K562 (cell line): ENCODE measurements at regions not wholly inside any gene's neighbourhood (a gene's known extent, or its start where the extent isn't known, plus 50 kb on each side); places are given as distances from the start of the nearest gene placed in this dataset.

Experiments used
- BHLHE40 ChIP-seq: IDR thresholded peaks from 2 replicates; pipeline ENCODE4 v1.6.1; 2011; ENCODE audit warnings: low read length, improper control_type of control experiment
- CREBBP ChIP-seq: IDR thresholded peaks from one replicate; pipeline ENCODE4 v1.6.1; 2012; ENCODE audit warnings: low read depth, mild to moderate bottlenecking, control low read depth, inconsistent platforms, low read length
- CTBP1 ChIP-seq: fragments of 450-650 bp; IDR thresholded peaks from 2 replicates; pipeline ENCODE4 v1.6.1; 2016; ENCODE audit warnings: borderline replicate concordance
- GTF2A2 ChIP-seq: IDR thresholded peaks from 2 replicates; pipeline ENCODE4 v1.6.1; 2016; ENCODE audit warnings: mild to moderate bottlenecking, missing genetic modification characterization, missing compliant biosample characterization
- HDGF ChIP-seq: fragments of 450-650 bp; IDR thresholded peaks from 2 replicates; pipeline ENCODE4 v1.6.1; 2016
- JUND ChIP-seq, 2 experiments: IDR thresholded peaks; 2 replicates in 1 of 2; 3 replicates in 1 of 2; pipeline ENCODE4 v1.6.1; 2011; ENCODE audit warnings: borderline replicate concordance in 2 of 2, low read depth in 2 of 2, low read length in 2 of 2, improper control_type of control experiment in 1 of 2, missing biosample characterization in 1 of 2, missing genetic modification characterization in 1 of 2, missing genetic modification reagents in 1 of 2
- MEF2D ChIP-seq: conservative IDR thresholded peaks from 2 replicates; pipeline ENCODE4 v1.6.1; 2016; ENCODE audit warnings: low read depth, missing genetic modification characterization, missing compliant biosample characterization
- MIER1 ChIP-seq: fragments of 450-650 bp; IDR thresholded peaks from 2 replicates; pipeline ENCODE4 v1.6.1; 2016; ENCODE audit warnings: antibody characterized with exemption, mild to moderate bottlenecking, low read depth
- NR2F6 ChIP-seq: fragments of 450-650 bp; formaldehyde crosslinking; IDR thresholded peaks from 2 replicates; pipeline ENCODE4 v1.4.0; 2020; ENCODE audit warnings: mild to moderate bottlenecking
- POLR2H ChIP-seq: IDR thresholded peaks from 2 replicates; pipeline ENCODE4 v1.6.1; 2016; ENCODE audit warnings: missing genetic modification characterization, low read depth, mild to moderate bottlenecking, control low read depth, missing compliant biosample characterization, moderate library complexity
- RBM25 ChIP-seq: fragments of 200-400 bp; formaldehyde crosslinking; IDR thresholded peaks from 2 replicates; pipeline ENCODE4 v1.6.1; 2018; ENCODE audit warnings: low read length, low read depth, moderate library complexity; ENCODE audit not compliant: severe bottlenecking
- SRSF9 ChIP-seq: fragments of 200-400 bp; formaldehyde crosslinking; IDR thresholded peaks from 2 replicates; pipeline ENCODE4 v1.6.1; 2017; ENCODE audit warnings: low read depth, low read length, borderline replicate concordance
- TCFL5 ChIP-seq: fragments of 250-450 bp; sonication (Bioruptor Pico); conservative IDR thresholded peaks from 2 replicates; pipeline ENCODE4 v1.6.1; 2021; ENCODE audit warnings: mild to moderate bottlenecking, moderate library complexity, matching md5 sums
- TEAD4 ChIP-seq, 2 experiments: sonication (generic) in 1 of 2; formaldehyde crosslinking in 1 of 2; IDR thresholded peaks; 2 replicates each; pipeline versions ENCODE4 v1.6.1 to v1.8.0; 2012 to 2022; ENCODE audit warnings: borderline replicate concordance in 1 of 2, inconsistent platforms in 1 of 2, low read length in 1 of 2, mild to moderate bottlenecking in 1 of 2, missing genetic modification reagents in 1 of 2
- U2AF2 ChIP-seq: fragments of 200-400 bp; formaldehyde crosslinking; optimal IDR thresholded peaks from 2 replicates; pipeline ENCODE3; 2017; ENCODE audit warnings: low read depth, mild to moderate bottlenecking, low read length
- ZNF224 ChIP-seq: sonication (generic); formaldehyde crosslinking; IDR thresholded peaks from 2 replicates; pipeline ENCODE4 v1.8.0; 2022; ENCODE audit warnings: mild to moderate bottlenecking, missing genetic modification reagents
- ZNF347 ChIP-seq: fragments of 450-650 bp; formaldehyde crosslinking; IDR thresholded peaks from 2 replicates; pipeline ENCODE4 v1.4.0; 2020; ENCODE audit warnings: low read depth, mild to moderate bottlenecking, moderate library complexity
- TF ChIP-seq, protein P1 (sequence below): fragments of 450-650 bp; formaldehyde crosslinking; IDR thresholded peaks from 2 replicates; pipeline ENCODE4 v1.4.0; 2020; ENCODE audit warnings: mild to moderate bottlenecking, moderate library complexity
- TF ChIP-seq, protein P2 (sequence below): sonication (generic); formaldehyde crosslinking; IDR thresholded peaks from 2 replicates; pipeline ENCODE4 v1.8.0; 2023; ENCODE audit warnings: mild to moderate bottlenecking, missing genetic modification reagents
- TF ChIP-seq, protein P3 (sequence below): fragments of 450-650 bp; IDR thresholded peaks from 2 replicates; pipeline ENCODE4 v1.6.1; 2017; ENCODE audit warnings: antibody characterized with exemption
- TF ChIP-seq, protein P4 (sequence below), 2 experiments: fragments of 450-650 bp in 1 of 2; sonication (generic) in 1 of 2; formaldehyde crosslinking; conservative IDR thresholded peaks; 2 replicates each; pipeline versions ENCODE4 v1.4.0 to v1.8.1; 2020 to 2022; ENCODE audit warnings: mild to moderate bottlenecking in 1 of 2, missing genetic modification reagents in 1 of 2

DNA sequence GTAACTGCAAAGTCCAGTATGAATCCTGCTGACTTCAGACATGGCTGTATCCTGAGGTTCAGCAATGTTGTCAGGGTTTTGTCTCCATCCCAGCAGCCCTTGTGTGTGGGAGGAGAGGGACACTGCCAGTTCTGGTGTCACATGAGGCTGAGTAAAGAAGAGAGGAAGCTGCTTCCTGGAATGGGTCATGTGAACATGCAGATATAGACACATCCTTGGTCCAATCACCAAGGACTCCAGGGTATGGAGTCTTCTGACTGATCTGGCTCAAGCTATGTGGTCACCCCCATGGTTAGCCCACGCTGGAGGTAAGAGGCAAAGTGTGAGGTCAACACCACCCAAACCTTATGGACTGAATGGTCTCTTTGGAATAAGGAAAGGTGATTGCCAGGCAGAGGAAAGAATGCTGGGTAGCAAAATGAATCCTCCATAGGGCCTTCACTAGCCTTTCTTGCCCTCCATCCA is 134.4 kb upstream of the SLC1A4 start (continued):
- TF ChIP-seq, protein P1, sequence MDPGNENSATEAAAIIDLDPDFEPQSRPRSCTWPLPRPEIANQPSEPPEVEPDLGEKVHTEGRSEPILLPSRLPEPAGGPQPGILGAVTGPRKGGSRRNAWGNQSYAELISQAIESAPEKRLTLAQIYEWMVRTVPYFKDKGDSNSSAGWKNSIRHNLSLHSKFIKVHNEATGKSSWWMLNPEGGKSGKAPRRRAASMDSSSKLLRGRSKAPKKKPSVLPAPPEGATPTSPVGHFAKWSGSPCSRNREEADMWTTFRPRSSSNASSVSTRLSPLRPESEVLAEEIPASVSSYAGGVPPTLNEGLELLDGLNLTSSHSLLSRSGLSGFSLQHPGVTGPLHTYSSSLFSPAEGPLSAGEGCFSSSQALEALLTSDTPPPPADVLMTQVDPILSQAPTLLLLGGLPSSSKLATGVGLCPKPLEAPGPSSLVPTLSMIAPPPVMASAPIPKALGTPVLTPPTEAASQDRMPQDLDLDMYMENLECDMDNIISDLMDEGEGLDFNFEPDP (CRISPR knock-in tag) = no peak
- TF ChIP-seq MIER1 (no peak), ZNF224 (CRISPR knock-in tag) (no peak), ZNF347 (CRISPR knock-in tag) (no peak), U2AF2 (no peak), JUND (IDR thresholded peaks at IDR 0.05; ENCODE audit: borderline replicate concordance, low read depth, low read length) (peak; percentile 80; the same call in 1 of the 2 replicates), JUND (tag; IDR thresholded peaks at IDR 0.05; ENCODE audit: borderline replicate concordance, low read depth, low read length) (peak; percentile 74; the same call in 2 of the 3 replicates), TCFL5 (CRISPR knock-in tag) (peak; percentile 29; the same call in 1 of the 2 replicates), CREBBP (no peak), NR2F6 (no peak), MEF2D (tag) (peak; percentile 65), HDGF (no peak), BHLHE40 (peak; percentile 84), SRSF9 (no peak), GTF2A2 (no peak), RBM25 (no peak), TEAD4 (IDR thresholded peaks at IDR 0.05; ENCODE audit: low read length) (peak; percentile 27; the same call in 1 of the 2 replicates), TEAD4 (CRISPR knock-in tag; IDR thresholded peaks at IDR 0.05; ENCODE audit: borderline replicate concordance) (no peak), POLR2H (tag) (peak; percentile 55; the same call in 1 of the 2 replicates), CTBP1 (peak; percentile 83; the same call in 1 of the 2 replicates)
- TF ChIP-seq, protein P2, sequence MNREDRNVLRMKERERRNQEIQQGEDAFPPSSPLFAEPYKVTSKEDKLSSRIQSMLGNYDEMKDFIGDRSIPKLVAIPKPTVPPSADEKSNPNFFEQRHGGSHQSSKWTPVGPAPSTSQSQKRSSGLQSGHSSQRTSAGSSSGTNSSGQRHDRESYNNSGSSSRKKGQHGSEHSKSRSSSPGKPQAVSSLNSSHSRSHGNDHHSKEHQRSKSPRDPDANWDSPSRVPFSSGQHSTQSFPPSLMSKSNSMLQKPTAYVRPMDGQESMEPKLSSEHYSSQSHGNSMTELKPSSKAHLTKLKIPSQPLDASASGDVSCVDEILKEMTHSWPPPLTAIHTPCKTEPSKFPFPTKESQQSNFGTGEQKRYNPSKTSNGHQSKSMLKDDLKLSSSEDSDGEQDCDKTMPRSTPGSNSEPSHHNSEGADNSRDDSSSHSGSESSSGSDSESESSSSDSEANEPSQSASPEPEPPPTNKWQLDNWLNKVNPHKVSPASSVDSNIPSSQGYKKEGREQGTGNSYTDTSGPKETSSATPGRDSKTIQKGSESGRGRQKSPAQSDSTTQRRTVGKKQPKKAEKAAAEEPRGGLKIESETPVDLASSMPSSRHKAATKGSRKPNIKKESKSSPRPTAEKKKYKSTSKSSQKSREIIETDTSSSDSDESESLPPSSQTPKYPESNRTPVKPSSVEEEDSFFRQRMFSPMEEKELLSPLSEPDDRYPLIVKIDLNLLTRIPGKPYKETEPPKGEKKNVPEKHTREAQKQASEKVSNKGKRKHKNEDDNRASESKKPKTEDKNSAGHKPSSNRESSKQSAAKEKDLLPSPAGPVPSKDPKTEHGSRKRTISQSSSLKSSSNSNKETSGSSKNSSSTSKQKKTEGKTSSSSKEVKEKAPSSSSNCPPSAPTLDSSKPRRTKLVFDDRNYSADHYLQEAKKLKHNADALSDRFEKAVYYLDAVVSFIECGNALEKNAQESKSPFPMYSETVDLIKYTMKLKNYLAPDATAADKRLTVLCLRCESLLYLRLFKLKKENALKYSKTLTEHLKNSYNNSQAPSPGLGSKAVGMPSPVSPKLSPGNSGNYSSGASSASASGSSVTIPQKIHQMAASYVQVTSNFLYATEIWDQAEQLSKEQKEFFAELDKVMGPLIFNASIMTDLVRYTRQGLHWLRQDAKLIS (CRISPR knock-in tag) = no peak
- TF ChIP-seq, protein P3, sequence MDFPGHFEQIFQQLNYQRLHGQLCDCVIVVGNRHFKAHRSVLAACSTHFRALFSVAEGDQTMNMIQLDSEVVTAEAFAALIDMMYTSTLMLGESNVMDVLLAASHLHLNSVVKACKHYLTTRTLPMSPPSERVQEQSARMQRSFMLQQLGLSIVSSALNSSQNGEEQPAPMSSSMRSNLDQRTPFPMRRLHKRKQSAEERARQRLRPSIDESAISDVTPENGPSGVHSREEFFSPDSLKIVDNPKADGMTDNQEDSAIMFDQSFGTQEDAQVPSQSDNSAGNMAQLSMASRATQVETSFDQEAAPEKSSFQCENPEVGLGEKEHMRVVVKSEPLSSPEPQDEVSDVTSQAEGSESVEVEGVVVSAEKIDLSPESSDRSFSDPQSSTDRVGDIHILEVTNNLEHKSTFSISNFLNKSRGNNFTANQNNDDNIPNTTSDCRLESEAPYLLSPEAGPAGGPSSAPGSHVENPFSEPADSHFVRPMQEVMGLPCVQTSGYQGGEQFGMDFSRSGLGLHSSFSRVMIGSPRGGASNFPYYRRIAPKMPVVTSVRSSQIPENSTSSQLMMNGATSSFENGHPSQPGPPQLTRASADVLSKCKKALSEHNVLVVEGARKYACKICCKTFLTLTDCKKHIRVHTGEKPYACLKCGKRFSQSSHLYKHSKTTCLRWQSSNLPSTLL = no peak
- TF ChIP-seq, protein P4, sequence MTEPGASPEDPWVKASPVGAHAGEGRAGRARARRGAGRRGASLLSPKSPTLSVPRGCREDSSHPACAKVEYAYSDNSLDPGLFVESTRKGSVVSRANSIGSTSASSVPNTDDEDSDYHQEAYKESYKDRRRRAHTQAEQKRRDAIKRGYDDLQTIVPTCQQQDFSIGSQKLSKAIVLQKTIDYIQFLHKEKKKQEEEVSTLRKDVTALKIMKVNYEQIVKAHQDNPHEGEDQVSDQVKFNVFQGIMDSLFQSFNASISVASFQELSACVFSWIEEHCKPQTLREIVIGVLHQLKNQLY (CRISPR knock-in tag; conservative IDR thresholded peaks at IDR 0.05) = no peak
